ENCODE measurements at regions not wholly inside any gene's neighbourhood (a gene's known extent, or its start where the extent isn't known, plus 50 kb on each side); places are given as distances from the start of the nearest gene placed in this dataset.
"Not testable (repeated sequence)": the region's sequence is repeated elsewhere in the genome, so short reads cannot be mapped to it uniquely, and the experiment has no call there.

- H3K9me3 ChIP-seq (ENCODE audit: control insufficient read depth, low read depth, low read length) = peaks cover 7% of the 10 kb centered on the region
- H3K27me3 ChIP-seq (ENCODE audit: insufficient read depth, low read length) = no peaks in the 10 kb centered on the region
- H3K4ac ChIP-seq (ENCODE audit: low read depth, low read length) = no peak overlapping the region
- H3K18ac ChIP-seq (ENCODE audit: insufficient read length, low read depth, low read length) = no peak overlapping the region
- no peak overlapping the region for H2AK5ac ChIP-seq (ENCODE audit: insufficient read length, low read length)
- no CpG with 5 or more reads among the region's 1 CpG for WGBS (ENCODE audit: extremely low coverage, insufficient read length, low lambda C conversion rate)
- H2BK12ac ChIP-seq (ENCODE audit: insufficient read length, low read depth, low read length) = no peak overlapping the region
- no peak overlapping the region for H3T11ph ChIP-seq (ENCODE audit: low read length)
- no peak overlapping the region for H2BK15ac ChIP-seq (ENCODE audit: low read depth, low read length)
- H2BK120ac ChIP-seq (ENCODE audit: low read depth, low read length, poor library complexity, severe bottlenecking) = no peak overlapping the region
- no peaks in the 10 kb centered on the region for H3K23me2 ChIP-seq (ENCODE audit: insufficient read length, low read depth, low read length, poor library complexity, severe bottlenecking)
- no peak overlapping the region for H3K23ac ChIP-seq (ENCODE audit: insufficient read length, low read depth, low read length)
- no peak overlapping the region for H4K5ac ChIP-seq (ENCODE audit: insufficient read length, low read depth, low read length)
- H2BK5ac ChIP-seq (ENCODE audit: insufficient read length, low read length) = no peak overlapping the region
- H3K79me1 ChIP-seq (ENCODE audit: insufficient read depth, low read depth, low read length, poor library complexity, severe bottlenecking) = no peaks in the 10 kb centered on the region
- H3K27me3 Mint-ChIP-seq (ENCODE audit: low read depth) = no peaks in the 10 kb centered on the region; the same call in 1 of the 2 replicates
- no peak overlapping the region for H2AFZ ChIP-seq (ENCODE audit: low read length)
- no peak overlapping the region for H3K27ac ChIP-seq (ENCODE audit: insufficient read length, low read depth, low read length)
- H3K4me1 Mint-ChIP-seq = no peaks in the 10 kb centered on the region
- no peak overlapping the region for H3K14ac ChIP-seq (ENCODE audit: insufficient read depth, low read length)
- peaks cover 9 to 30% (median 21%) of the 10 kb centered on the region in 3 experiments for H3K36me3 Mint-ChIP-seq (ENCODE audit: insufficient read depth in 1 of 3, low read depth in 3 of 3)
- H3K27ac Mint-ChIP-seq = no peak overlapping the region
- H2BK20ac ChIP-seq (ENCODE audit: low read depth, low read length, poor library complexity, severe bottlenecking) = no peak overlapping the region
- no peak for DNase-seq
- no peaks in the 10 kb centered on the region for H3K4me1 ChIP-seq (ENCODE audit: insufficient read depth, low read length)
- H3K4me3 Mint-ChIP-seq = no peak overlapping the region
- H3K56ac ChIP-seq (ENCODE audit: insufficient read length, low read depth, low read length) = no peak overlapping the region
- H3K4me2 ChIP-seq (ENCODE audit: insufficient read depth, insufficient read length, low read length) = no peak overlapping the region
- H4K20me1 ChIP-seq (ENCODE audit: control insufficient read depth, insufficient read depth, insufficient read length) = no peaks in the 10 kb centered on the region
- no peak for TF ChIP-seq CTCF (conservative IDR thresholded peaks at IDR 0.05)
- H4K8ac ChIP-seq (replicated peaks; ENCODE audit: insufficient read length, low read depth, low read length) = no peak overlapping the region
- H3K9ac ChIP-seq (ENCODE audit: extremely low read depth, insufficient read length, low read length) = no peak overlapping the region
- H3K9me3 Mint-ChIP-seq = peaks cover 34 to 36% of the 10 kb centered on the region in 2 experiments
- H4K91ac ChIP-seq (ENCODE audit: insufficient read length, low read depth, low read length) = no peak overlapping the region
- no peaks in the 10 kb centered on the region for H3K79me2 ChIP-seq (ENCODE audit: insufficient read depth, low read length)
Measured at GRCh38 chr2:19617257-19617848, 258.9 kb upstream of the OSR1 start.

- Mint-ChIP-seq H3K36me3 (ENCODE audit: insufficient read depth in 1 of 3, low read depth in 3 of 3) (peaks cover 9 to 30% (median 21%) of the 10 kb centered on the region in 3 experiments), H3K9me3 (peaks cover 34 to 36% of the 10 kb centered on the region in 2 experiments)
- H4K5ac ChIP-seq (ENCODE audit: insufficient read length, low read depth, low read length); H3K27me3 ChIP-seq (ENCODE audit: insufficient read depth, low read length); H4K91ac ChIP-seq (ENCODE audit: insufficient read length, low read depth, low read length); H3T11ph ChIP-seq (ENCODE audit: low read length); H3K27me3 Mint-ChIP-seq (ENCODE audit: low read depth); H3K4me3 Mint-ChIP-seq; H3K9ac ChIP-seq (ENCODE audit: extremely low read depth, insufficient read length, low read length); H4K20me1 ChIP-seq (ENCODE audit: control insufficient read depth, insufficient read depth, insufficient read length); H3K4me1 Mint-ChIP-seq; H3K27ac ChIP-seq (ENCODE audit: insufficient read length, low read depth, low read length); H2BK12ac ChIP-seq (ENCODE audit: insufficient read length, low read depth, low read length); H2BK5ac ChIP-seq (ENCODE audit: insufficient read length, low read length); H3K79me2 ChIP-seq (ENCODE audit: insufficient read depth, low read length); DNase-seq; H2BK120ac ChIP-seq (ENCODE audit: low read depth, low read length, poor library complexity, severe bottlenecking); H3K79me1 ChIP-seq (ENCODE audit: insufficient read depth, low read depth, low read length, poor library complexity, severe bottlenecking); H3K56ac ChIP-seq (ENCODE audit: insufficient read length, low read depth, low read length); H3K4ac ChIP-seq (ENCODE audit: low read depth, low read length); H3K4me2 ChIP-seq (ENCODE audit: insufficient read depth, insufficient read length, low read length); H3K4me1 ChIP-seq (ENCODE audit: insufficient read depth, low read length); H3K23ac ChIP-seq (ENCODE audit: insufficient read length, low read depth, low read length); H2AFZ ChIP-seq (ENCODE audit: low read length); H3K9me3 ChIP-seq (ENCODE audit: control insufficient read depth, low read depth, low read length); H3K14ac ChIP-seq (ENCODE audit: insufficient read depth, low read length); H2BK15ac ChIP-seq (ENCODE audit: low read depth, low read length); H4K8ac ChIP-seq (replicated peaks; ENCODE audit: insufficient read length, low read depth, low read length); H3K23me2 ChIP-seq (ENCODE audit: insufficient read length, low read depth, low read length, poor library complexity, severe bottlenecking); H3K27ac Mint-ChIP-seq; H2BK20ac ChIP-seq (ENCODE audit: low read depth, low read length, poor library complexity, severe bottlenecking); H2AK5ac ChIP-seq (ENCODE audit: insufficient read length, low read length); H3K18ac ChIP-seq (ENCODE audit: insufficient read length, low read depth, low read length): not testable (repeated sequence)
- no CpG with 5 or more reads among the region's 6 CpGs for WGBS (ENCODE audit: extremely low coverage, insufficient read length, low lambda C conversion rate)
Measured at GRCh38 chr2:19615402-19615801, 257.0 kb upstream of the OSR1 start.

All from H9 (cell line).